ENCODE measurements at regions not wholly inside any gene's neighbourhood (a gene's known extent, or its start where the extent isn't known, plus 50 kb on each side); places are given as distances from the start of the nearest gene placed in this dataset.

DNA sequence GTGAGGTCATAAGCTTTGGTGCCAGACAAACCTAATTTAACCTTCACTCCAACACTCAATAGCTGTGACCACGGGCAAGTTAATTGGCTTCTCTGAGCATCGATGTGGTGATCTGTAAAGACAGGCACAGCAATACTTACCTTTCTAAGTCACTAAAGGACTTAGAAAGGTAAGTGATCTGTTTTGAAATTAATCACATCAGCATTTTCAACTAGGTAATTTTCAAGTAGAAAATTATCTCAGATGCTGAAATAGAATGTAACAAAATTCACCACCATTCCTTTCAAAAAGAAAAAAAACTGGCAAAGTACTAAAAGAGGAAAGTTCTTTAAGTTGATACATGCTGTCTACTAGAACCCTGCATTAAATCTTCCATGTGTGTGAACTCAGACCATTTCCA, 354.5 kb downstream of the ICE1 start:
- H3K4me1 ChIP-seq (ENCODE audit: control insufficient read depth, insufficient read depth, low read length): no peaks in the 10 kb centered on the region; the same call in 1 of the 2 replicates
- H3K9me3 ChIP-seq (ENCODE audit: control insufficient read depth, insufficient read depth, low read depth, low read length): no peaks in the 10 kb centered on the region
- ChIA-PET POLR2A (no interaction called here), CTCF (no interaction called here)
- H3K36me3 ChIP-seq (ENCODE audit: control insufficient read depth in 2 of 2, insufficient read depth in 1 of 2, low read length in 2 of 2): no peaks in the 10 kb centered on the region
- TF ChIP-seq ZNF596 (tag by site-specific recombination; IDR thresholded peaks at IDR 0.05): no peak
- TF ChIP-seq ZNF830 (tag by site-specific recombination; IDR thresholded peaks at IDR 0.05; ENCODE audit: low read depth): no peak
- TF ChIP-seq MZF1 (tag by site-specific recombination; IDR thresholded peaks at IDR 0.05; ENCODE audit: borderline replicate concordance): no peak
- no peak for TF ChIP-seq ZNF791 (tag by site-specific recombination; IDR thresholded peaks at IDR 0.05)
- TF ChIP-seq ZNF133 (tag by site-specific recombination; IDR thresholded peaks at IDR 0.05): no peak
- no peak overlapping the region for H3K4me3 ChIP-seq (ENCODE audit: low read depth, low read length)
- no peak overlapping the region for H3K27ac ChIP-seq (ENCODE audit: extremely low read depth, low read depth, low read length)

DNA sequence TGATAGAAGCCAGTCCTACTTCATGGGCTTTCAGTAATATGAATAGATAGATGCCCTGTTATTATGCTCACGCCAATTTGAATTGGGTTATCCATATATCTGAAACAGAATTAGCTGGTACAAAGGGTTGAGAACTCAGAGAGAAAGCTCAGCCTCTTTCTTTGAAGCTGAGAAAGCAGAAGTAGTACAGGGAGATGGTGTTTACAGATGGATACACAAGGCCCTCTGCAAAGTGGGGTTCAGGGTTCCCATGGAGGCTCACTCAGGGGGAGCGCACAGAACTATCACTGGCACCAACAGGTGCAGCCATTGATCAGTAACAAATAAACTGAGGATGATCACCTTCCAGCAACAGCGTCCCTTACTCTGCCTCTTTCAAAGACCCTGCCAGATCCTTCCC, 349.7 kb downstream of the ICE1 start:
- H3K27ac ChIP-seq (ENCODE audit: extremely low read depth, low read depth, low read length): no peak overlapping the region
- ChIA-PET CTCF (interaction anchor here (0.6 kb wide), 1 partner anchor 40 kb away, joined by 4 read pairs; no protein-coding TSS in a partner anchor), POLR2A (no interaction called here)

DNA sequence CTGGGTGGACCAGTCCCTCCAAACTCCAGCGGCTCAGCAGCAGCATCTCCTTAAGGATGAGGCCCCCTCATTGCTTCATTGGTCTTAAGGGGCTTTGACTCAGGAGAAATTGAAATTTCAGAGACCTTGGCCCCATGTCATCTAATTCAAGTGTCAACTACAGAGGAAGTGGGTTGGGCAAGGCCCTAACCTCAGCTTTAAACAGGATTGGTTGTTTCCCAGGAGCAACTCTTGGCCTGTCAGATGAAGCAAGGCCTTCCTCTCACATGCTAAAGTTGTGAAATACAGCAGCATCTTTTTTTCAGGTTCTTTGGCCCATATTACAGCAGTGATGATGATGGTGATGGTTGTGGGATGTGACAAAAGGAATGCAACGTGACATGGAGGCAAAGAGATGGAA, 348.3 kb downstream of the ICE1 start:
- POLR2A ChIA-PET: no interaction called here
- Histone ChIP-seq H3K27ac (ENCODE audit: extremely low read depth, low read depth, low read length) (no peak overlapping the region), H3K9me3 (ENCODE audit: control insufficient read depth, insufficient read depth, low read depth, low read length) (no peaks in the 10 kb centered on the region), H3K4me3 (ENCODE audit: low read depth, low read length) (no peak overlapping the region), H3K36me3 (ENCODE audit: control insufficient read depth in 2 of 2, insufficient read depth in 1 of 2, low read length in 2 of 2) (no peaks in the 10 kb centered on the region), H3K4me1 (ENCODE audit: control insufficient read depth, insufficient read depth, low read length) (no peaks in the 10 kb centered on the region)
- CTCF ChIA-PET: no interaction called here
- no peak for TF ChIP-seq ZNF366 (tag by site-specific recombination; conservative IDR thresholded peaks at IDR 0.05)
- TF ChIP-seq GLI2 (tag by site-specific recombination; IDR thresholded peaks at IDR 0.05; ENCODE audit: borderline replicate concordance, low read depth): no peak
- TF ChIP-seq ZNF292 (tag by site-specific recombination; IDR thresholded peaks at IDR 0.05; ENCODE audit: borderline replicate concordance, low read depth): no peak
- no peak for TF ChIP-seq ZNF157 (tag by site-specific recombination; IDR thresholded peaks at IDR 0.05)
- TF ChIP-seq MZF1 (tag by site-specific recombination; IDR thresholded peaks at IDR 0.05; ENCODE audit: borderline replicate concordance): no peak
- no peak for TF ChIP-seq ZNF239 (tag by site-specific recombination; IDR thresholded peaks at IDR 0.05)
- no peak for TF ChIP-seq ZFHX2 (tag by site-specific recombination; conservative IDR thresholded peaks at IDR 0.05)
- TF ChIP-seq EGR2 (tag by site-specific recombination; IDR thresholded peaks at IDR 0.05; ENCODE audit: low read depth): no peak
- TF ChIP-seq GLIS2 (tag by site-specific recombination; IDR thresholded peaks at IDR 0.05): no peak
- TF ChIP-seq, protein P1, sequence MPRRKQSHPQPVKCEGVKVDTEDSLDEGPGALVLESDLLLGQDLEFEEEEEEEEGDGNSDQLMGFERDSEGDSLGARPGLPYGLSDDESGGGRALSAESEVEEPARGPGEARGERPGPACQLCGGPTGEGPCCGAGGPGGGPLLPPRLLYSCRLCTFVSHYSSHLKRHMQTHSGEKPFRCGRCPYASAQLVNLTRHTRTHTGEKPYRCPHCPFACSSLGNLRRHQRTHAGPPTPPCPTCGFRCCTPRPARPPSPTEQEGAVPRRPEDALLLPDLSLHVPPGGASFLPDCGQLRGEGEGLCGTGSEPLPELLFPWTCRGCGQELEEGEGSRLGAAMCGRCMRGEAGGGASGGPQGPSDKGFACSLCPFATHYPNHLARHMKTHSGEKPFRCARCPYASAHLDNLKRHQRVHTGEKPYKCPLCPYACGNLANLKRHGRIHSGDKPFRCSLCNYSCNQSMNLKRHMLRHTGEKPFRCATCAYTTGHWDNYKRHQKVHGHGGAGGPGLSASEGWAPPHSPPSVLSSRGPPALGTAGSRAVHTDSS (tag by site-specific recombination; IDR thresholded peaks at IDR 0.05): no peak
- TF ChIP-seq ZBTB8A (tag by site-specific recombination; IDR thresholded peaks at IDR 0.05): no peak
- no peak for TF ChIP-seq ZNF302 (tag by site-specific recombination; IDR thresholded peaks at IDR 0.05; ENCODE audit: low read depth)
- no peak for TF ChIP-seq ZFP69B (tag by site-specific recombination; IDR thresholded peaks at IDR 0.05)

More for the DNA sequence above, 349.7 kb downstream of the ICE1 start:
- TF ChIP-seq SCRT2 (tag by site-specific recombination; IDR thresholded peaks at IDR 0.05) (no peak), ZNF544 (tag by site-specific recombination; IDR thresholded peaks at IDR 0.05) (no peak), BCL11B (tag by site-specific recombination; IDR thresholded peaks at IDR 0.05; ENCODE audit: low read depth) (no peak), ZNF175 (tag by site-specific recombination; IDR thresholded peaks at IDR 0.05) (no peak), HOXD13 (CRISPR knock-in tag; IDR thresholded peaks at IDR 0.05; ENCODE audit: borderline replicate concordance) (no peak), REPIN1 (tag by site-specific recombination; IDR thresholded peaks at IDR 0.05; ENCODE audit: low read depth) (no peak), SP2 (tag by site-specific recombination; IDR thresholded peaks at IDR 0.05) (no peak), KLF9 (tag by site-specific recombination; IDR thresholded peaks at IDR 0.05; ENCODE audit: low read depth) (no peak), ZSCAN23 (tag by site-specific recombination; IDR thresholded peaks at IDR 0.05) (no peak), ZNF214 (tag by site-specific recombination; IDR thresholded peaks at IDR 0.05; ENCODE audit: borderline replicate concordance) (no peak)
- TF ChIP-seq, protein P2, sequence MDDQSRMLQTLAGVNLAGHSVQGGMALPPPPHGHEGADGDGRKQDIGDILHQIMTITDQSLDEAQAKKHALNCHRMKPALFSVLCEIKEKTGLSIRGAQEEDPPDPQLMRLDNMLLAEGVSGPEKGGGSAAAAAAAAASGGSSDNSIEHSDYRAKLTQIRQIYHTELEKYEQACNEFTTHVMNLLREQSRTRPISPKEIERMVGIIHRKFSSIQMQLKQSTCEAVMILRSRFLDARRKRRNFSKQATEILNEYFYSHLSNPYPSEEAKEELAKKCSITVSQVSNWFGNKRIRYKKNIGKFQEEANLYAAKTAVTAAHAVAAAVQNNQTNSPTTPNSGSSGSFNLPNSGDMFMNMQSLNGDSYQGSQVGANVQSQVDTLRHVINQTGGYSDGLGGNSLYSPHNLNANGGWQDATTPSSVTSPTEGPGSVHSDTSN (CRISPR knock-in tag; IDR thresholded peaks at IDR 0.05): no peak
- TF ChIP-seq, protein P3, sequence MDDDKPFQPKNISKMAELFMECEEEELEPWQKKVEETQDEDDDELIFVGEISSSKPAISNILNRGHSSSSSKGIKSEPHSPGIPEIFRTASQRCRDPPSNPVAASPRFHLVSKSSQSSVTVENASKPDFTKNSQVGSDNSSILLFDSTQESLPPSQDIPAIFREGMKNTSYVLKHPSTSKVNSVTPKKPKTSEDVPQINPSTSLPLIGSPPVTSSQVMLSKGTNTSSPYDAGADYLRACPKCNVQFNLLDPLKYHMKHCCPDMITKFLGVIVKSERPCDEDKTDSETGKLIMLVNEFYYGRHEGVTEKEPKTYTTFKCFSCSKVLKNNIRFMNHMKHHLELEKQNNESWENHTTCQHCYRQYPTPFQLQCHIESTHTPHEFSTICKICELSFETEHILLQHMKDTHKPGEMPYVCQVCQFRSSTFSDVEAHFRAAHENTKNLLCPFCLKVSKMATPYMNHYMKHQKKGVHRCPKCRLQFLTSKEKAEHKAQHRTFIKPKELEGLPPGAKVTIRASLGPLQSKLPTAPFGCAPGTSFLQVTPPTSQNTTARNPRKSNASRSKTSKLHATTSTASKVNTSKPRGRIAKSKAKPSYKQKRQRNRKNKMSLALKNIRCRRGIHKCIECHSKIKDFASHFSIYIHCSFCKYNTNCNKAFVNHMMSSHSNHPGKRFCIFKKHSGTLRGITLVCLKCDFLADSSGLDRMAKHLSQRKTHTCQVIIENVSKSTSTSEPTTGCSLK (tag by site-specific recombination; IDR thresholded peaks at IDR 0.05): no peak
- no peaks in the 10 kb centered on the region for H3K36me3 ChIP-seq (ENCODE audit: control insufficient read depth in 2 of 2, insufficient read depth in 1 of 2, low read length in 2 of 2)
- no peaks in the 10 kb centered on the region for H3K9me3 ChIP-seq (ENCODE audit: control insufficient read depth, insufficient read depth, low read depth, low read length)
- no peaks in the 10 kb centered on the region for H3K4me1 ChIP-seq (ENCODE audit: control insufficient read depth, insufficient read depth, low read length)
- no peak overlapping the region for H3K4me3 ChIP-seq (ENCODE audit: low read depth, low read length)
